ENCODE measurements at regions not wholly inside any gene's neighbourhood (a gene's known extent, or its start where the extent isn't known, plus 50 kb on each side); places are given as distances from the start of the nearest gene placed in this dataset.

GRCh38 chr1:201748335-201748734 is 80.6 kb upstream of the IPO9 start:
- DNase-seq (ENCODE audit: extremely low spot score), result no peak
- 66% methylated on average over 1 of the region's 1 CpG for WGBS
- peaks cover 1% of the 10 kb centered on the region for H3K4me1 ChIP-seq (ENCODE audit: insufficient read depth)
- H3K4me3 ChIP-seq (ENCODE audit: low read depth, low read length), result no peak overlapping the region
- no peaks in the 10 kb centered on the region for H3K36me3 ChIP-seq (ENCODE audit: insufficient read depth)
- H3K27ac ChIP-seq (ENCODE audit: low read depth), result no peak overlapping the region

- DNase-seq (ENCODE audit: extremely low spot score), result no peak
- peaks cover 1% of the 10 kb centered on the region for H3K4me1 ChIP-seq (ENCODE audit: insufficient read depth)
- H3K27ac ChIP-seq (ENCODE audit: low read depth), result no peak overlapping the region
- no peak overlapping the region for H3K4me3 ChIP-seq (ENCODE audit: low read depth, low read length)
- no peaks in the 10 kb centered on the region for H3K36me3 ChIP-seq (ENCODE audit: insufficient read depth)
- 93% methylated on average over 6 of the region's 6 CpGs for WGBS
Measured at GRCh38 chr1:201749059-201749690, 79.8 kb upstream of the IPO9 start.

GRCh38 chr1:201750120-201750519 is 78.8 kb upstream of the IPO9 start:
- DNase-seq (ENCODE audit: extremely low spot score), result no peak
- Histone ChIP-seq H3K4me3 (ENCODE audit: low read depth, low read length) (no peak overlapping the region), H3K36me3 (ENCODE audit: insufficient read depth) (no peaks in the 10 kb centered on the region), H3K4me1 (ENCODE audit: insufficient read depth) (peaks cover 1% of the 10 kb centered on the region), H3K27ac (ENCODE audit: low read depth) (no peak overlapping the region)
- 58% methylated on average over 3 of the region's 3 CpGs for WGBS

- WGBS, result 74% methylated on average over 1 of the region's 1 CpG
- no peak for DNase-seq (ENCODE audit: extremely low spot score)
- Histone ChIP-seq H3K27ac (ENCODE audit: low read depth) (no peak overlapping the region), H3K4me3 (ENCODE audit: low read depth, low read length) (no peak overlapping the region), H3K4me1 (ENCODE audit: insufficient read depth) (peaks cover 1% of the 10 kb centered on the region), H3K36me3 (ENCODE audit: insufficient read depth) (no peaks in the 10 kb centered on the region)
Measured at GRCh38 chr1:201750934-201751333, 78.0 kb upstream of the IPO9 start.

GRCh38 chr1:201751872-201752271 is 77.1 kb upstream of the IPO9 start:
- no peak for DNase-seq (ENCODE audit: extremely low spot score)
- H3K36me3 ChIP-seq (ENCODE audit: insufficient read depth), result no peaks in the 10 kb centered on the region
- 77% methylated on average over 4 of the region's 4 CpGs for WGBS
- H3K27ac ChIP-seq (ENCODE audit: low read depth), result no peak overlapping the region
- peaks cover 1% of the 10 kb centered on the region for H3K4me1 ChIP-seq (ENCODE audit: insufficient read depth)
- no peak overlapping the region for H3K4me3 ChIP-seq (ENCODE audit: low read depth, low read length)

- H3K27ac ChIP-seq (ENCODE audit: low read depth), result no peak overlapping the region
- H3K4me3 ChIP-seq (ENCODE audit: low read depth, low read length), result no peak overlapping the region
- WGBS, result 82% methylated on average over 2 of the region's 2 CpGs
- H3K4me1 ChIP-seq (ENCODE audit: insufficient read depth), result peaks cover 3% of the 10 kb centered on the region
- no peak for DNase-seq (ENCODE audit: extremely low spot score)
- no peaks in the 10 kb centered on the region for H3K36me3 ChIP-seq (ENCODE audit: insufficient read depth)
Measured at GRCh38 chr1:201752333-201752732, 76.6 kb upstream of the IPO9 start.

GRCh38 chr1:201753492-201753891 is 75.5 kb upstream of the IPO9 start:
- no peak for DNase-seq (ENCODE audit: extremely low spot score)
- Histone ChIP-seq H3K36me3 (ENCODE audit: insufficient read depth) (no peaks in the 10 kb centered on the region), H3K4me1 (ENCODE audit: insufficient read depth) (peaks cover 3% of the 10 kb centered on the region), H3K27ac (ENCODE audit: low read depth) (no peak overlapping the region), H3K4me3 (ENCODE audit: low read depth, low read length) (no peak overlapping the region)
- 66% methylated on average over 3 of the region's 3 CpGs for WGBS

GRCh38 chr1:201754353-201754752 is 74.6 kb upstream of the IPO9 start:
- WGBS, result 81% methylated on average over 4 of the region's 4 CpGs
- no peak overlapping the region for H3K27ac ChIP-seq (ENCODE audit: low read depth)
- no peak for DNase-seq (ENCODE audit: extremely low spot score)
- H3K4me1 ChIP-seq (ENCODE audit: insufficient read depth), result peaks cover 3% of the 10 kb centered on the region
- no peak overlapping the region for H3K4me3 ChIP-seq (ENCODE audit: low read depth, low read length)
- no peaks in the 10 kb centered on the region for H3K36me3 ChIP-seq (ENCODE audit: insufficient read depth)

GRCh38 chr1:201755200-201755599 is 73.8 kb upstream of the IPO9 start:
- Histone ChIP-seq H3K27ac (ENCODE audit: low read depth) (peak overlapping the region; percentile 38), H3K4me3 (ENCODE audit: low read depth, low read length) (no peak overlapping the region), H3K36me3 (ENCODE audit: insufficient read depth) (no peaks in the 10 kb centered on the region), H3K4me1 (ENCODE audit: insufficient read depth) (peaks cover 3% of the 10 kb centered on the region)
- DNase-seq (ENCODE audit: extremely low spot score), result no peak

- no peak overlapping the region for H3K4me3 ChIP-seq (ENCODE audit: low read depth, low read length)
- H3K4me1 ChIP-seq (ENCODE audit: insufficient read depth), result peaks cover 3% of the 10 kb centered on the region
- peak overlapping the region; percentile 18 for H3K27ac ChIP-seq (ENCODE audit: low read depth)
- no peak for DNase-seq (ENCODE audit: extremely low spot score)
- no peaks in the 10 kb centered on the region for H3K36me3 ChIP-seq (ENCODE audit: insufficient read depth)
Measured at GRCh38 chr1:201756406-201756805, 72.6 kb upstream of the IPO9 start.

- DNase-seq (ENCODE audit: extremely low spot score), result no peak
- no peaks in the 10 kb centered on the region for H3K36me3 ChIP-seq (ENCODE audit: insufficient read depth)
- H3K27ac ChIP-seq (ENCODE audit: low read depth), result no peak overlapping the region
- H3K4me3 ChIP-seq (ENCODE audit: low read depth, low read length), result no peak overlapping the region
- H3K4me1 ChIP-seq (ENCODE audit: insufficient read depth), result peaks cover 2% of the 10 kb centered on the region
- WGBS, result 83% methylated on average over 4 of the region's 4 CpGs
Measured at GRCh38 chr1:201758499-201759050, 70.4 kb upstream of the IPO9 start.

- Histone ChIP-seq H3K36me3 (ENCODE audit: insufficient read depth) (no peaks in the 10 kb centered on the region), H3K4me3 (ENCODE audit: low read depth, low read length) (no peak overlapping the region), H3K4me1 (ENCODE audit: insufficient read depth) (peaks cover 2% of the 10 kb centered on the region), H3K27ac (ENCODE audit: low read depth) (no peak overlapping the region)
- DNase-seq (ENCODE audit: extremely low spot score), result no peak
- 68% methylated on average over 3 of the region's 3 CpGs for WGBS
Measured at GRCh38 chr1:201759194-201759815, 69.7 kb upstream of the IPO9 start.

- WGBS, result 68% methylated on average over 1 of the region's 1 CpG
- DNase-seq (ENCODE audit: extremely low spot score), result no peak
- no peak overlapping the region for H3K27ac ChIP-seq (ENCODE audit: low read depth)
- H3K36me3 ChIP-seq (ENCODE audit: insufficient read depth), result no peaks in the 10 kb centered on the region
- H3K4me1 ChIP-seq (ENCODE audit: insufficient read depth), result peaks cover 2% of the 10 kb centered on the region
- H3K4me3 ChIP-seq (ENCODE audit: low read depth, low read length), result no peak overlapping the region
Measured at GRCh38 chr1:201760516-201760915, 68.4 kb upstream of the IPO9 start.

- peaks cover 2% of the 10 kb centered on the region for H3K4me1 ChIP-seq (ENCODE audit: insufficient read depth)
- H3K36me3 ChIP-seq (ENCODE audit: insufficient read depth), result no peaks in the 10 kb centered on the region
- WGBS, result 82% methylated on average over 8 of the region's 8 CpGs
- H3K4me3 ChIP-seq (ENCODE audit: low read depth, low read length), result no peak overlapping the region
- no peak overlapping the region for H3K27ac ChIP-seq (ENCODE audit: low read depth)
- DNase-seq (ENCODE audit: extremely low spot score), result no peak
Measured at GRCh38 chr1:201761178-201761577, 67.8 kb upstream of the IPO9 start.

All from urinary bladder (tissue), 3 donors.